ENCODE measurements at regions not wholly inside any gene's neighbourhood (a gene's known extent, or its start where the extent isn't known, plus 50 kb on each side); places are given as distances from the start of the nearest gene placed in this dataset.

- no peak overlapping the region for H3K9ac ChIP-seq (ENCODE audit: control insufficient read depth, extremely low read depth, insufficient read depth, low read length)
- no peak overlapping the region for H3K4me3 ChIP-seq (ENCODE audit: control insufficient read depth in 2 of 3, extremely low read depth in 1 of 3, insufficient read depth in 2 of 3, low read depth in 1 of 3, low read length in 3 of 3)
- DNase-seq (ENCODE audit: low read depth, low spot score) = no peak
- H3K4me1 ChIP-seq (ENCODE audit: control insufficient read depth, extremely low read depth, insufficient read depth, low read length) = peaks cover 38% of the 10 kb centered on the region
- H3K36me3 ChIP-seq (ENCODE audit: control insufficient read depth in 2 of 2, extremely low read depth in 1 of 2, insufficient read depth in 2 of 2, low read length in 2 of 2) = no peaks in the 10 kb centered on the region
- H3K4me2 ChIP-seq (ENCODE audit: control insufficient read depth, extremely low read depth, insufficient read depth, low read depth, low read length) = no peak overlapping the region
- TF ChIP-seq EZH2 (IDR thresholded peaks at IDR 0.05; ENCODE audit: low read length) = no peak
- no peak for TF ChIP-seq CTCF (optimal IDR thresholded peaks at IDR 0.05 in 1 of 3, IDR thresholded peaks at IDR 0.05 in 1 of 3, conservative IDR thresholded peaks at IDR 0.05 in 1 of 3; ENCODE audit: extremely low read depth in 1 of 3, insufficient read depth in 2 of 3, low read length in 3 of 3)
- no peaks in the 10 kb centered on the region for H3K27me3 ChIP-seq (ENCODE audit: control insufficient read depth, extremely low read depth, insufficient read depth, low read length)
- H2AFZ ChIP-seq (ENCODE audit: control insufficient read depth, low read length) = no peak overlapping the region
- no peaks in the 10 kb centered on the region for H3K9me3 ChIP-seq (ENCODE audit: control insufficient read depth, low read depth, low read length)
- H4K20me1 ChIP-seq (ENCODE audit: control insufficient read depth, extremely low read depth, insufficient read depth, low read length) = no peaks in the 10 kb centered on the region
- no peaks in the 10 kb centered on the region for H3K79me2 ChIP-seq (ENCODE audit: control insufficient read depth, insufficient read depth, low read length)
- no peaks in the 10 kb centered on the region for H3K9me1 ChIP-seq (ENCODE audit: control insufficient read depth, extremely low read depth, insufficient read depth, low read length)
- dilution Hi-C loops (cut with MboI; ENCODE audit: extremely low pct_ligation_motif_present, low sequenced_read_pairs) = no loop called here
- no peak overlapping the region for H3K27ac ChIP-seq (ENCODE audit: control insufficient read depth, insufficient read depth, low read length)
- FAIRE-seq = no peak
Observed at GRCh38 chr2:20914087-20914486, 91.2 kb upstream of the LDAH start.

GRCh38 chr2:20913491-20913890 is 90.6 kb upstream of the LDAH start:
- Histone ChIP-seq H4K20me1 (ENCODE audit: control insufficient read depth, extremely low read depth, insufficient read depth, low read length) (no peaks in the 10 kb centered on the region), H2AFZ (ENCODE audit: control insufficient read depth, low read length) (no peak overlapping the region), H3K9me3 (ENCODE audit: control insufficient read depth, low read depth, low read length) (no peaks in the 10 kb centered on the region), H3K4me3 (ENCODE audit: control insufficient read depth in 2 of 3, extremely low read depth in 1 of 3, insufficient read depth in 2 of 3, low read depth in 1 of 3, low read length in 3 of 3) (no peak overlapping the region), H3K4me2 (ENCODE audit: control insufficient read depth, extremely low read depth, insufficient read depth, low read depth, low read length) (no peak overlapping the region), H3K27me3 (ENCODE audit: control insufficient read depth, extremely low read depth, insufficient read depth, low read length) (no peaks in the 10 kb centered on the region), H3K9ac (ENCODE audit: control insufficient read depth, extremely low read depth, insufficient read depth, low read length) (no peak overlapping the region), H3K27ac (ENCODE audit: control insufficient read depth, insufficient read depth, low read length) (no peak overlapping the region), H3K79me2 (ENCODE audit: control insufficient read depth, insufficient read depth, low read length) (no peaks in the 10 kb centered on the region), H3K9me1 (ENCODE audit: control insufficient read depth, extremely low read depth, insufficient read depth, low read length) (no peaks in the 10 kb centered on the region), H3K4me1 (ENCODE audit: control insufficient read depth, extremely low read depth, insufficient read depth, low read length) (peaks cover 34% of the 10 kb centered on the region), H3K36me3 (ENCODE audit: control insufficient read depth in 2 of 2, extremely low read depth in 1 of 2, insufficient read depth in 2 of 2, low read length in 2 of 2) (no peaks in the 10 kb centered on the region)
- no peak for TF ChIP-seq EZH2 (IDR thresholded peaks at IDR 0.05; ENCODE audit: low read length)
- TF ChIP-seq CTCF (optimal IDR thresholded peaks at IDR 0.05 in 1 of 3, IDR thresholded peaks at IDR 0.05 in 1 of 3, conservative IDR thresholded peaks at IDR 0.05 in 1 of 3; ENCODE audit: extremely low read depth in 1 of 3, insufficient read depth in 2 of 3, low read length in 3 of 3) = no peak
- no peak for DNase-seq (ENCODE audit: low read depth, low spot score)
- no peak for FAIRE-seq
- dilution Hi-C loops (cut with MboI; ENCODE audit: extremely low pct_ligation_motif_present, low sequenced_read_pairs) = no loop called here
